DOHH2 (cell line): ENCODE measurements at regions not wholly inside any gene's neighbourhood (a gene's known extent, or its start where the extent isn't known, plus 50 kb on each side); places are given as distances from the start of the nearest gene placed in this dataset.

Experiments used
- EZH2phosphoT487 ChIP-seq: fragments of 200-600 bp; sonication (generic); IDR thresholded peaks from 2 replicates; pipeline ENCODE4 v1.6.1; 2017; ENCODE audit warnings: borderline replicate concordance, mild to moderate bottlenecking, antibody characterized with exemption, low read length, moderate library complexity, mixed read lengths
- TF ChIP-seq, protein P1 (sequence below): fragments of 200-600 bp; sonication (generic); IDR thresholded peaks from one replicate; pipeline ENCODE4 v1.5.1; 2014; ENCODE audit warnings: antibody characterized with exemption, mild to moderate bottlenecking, low read depth, low read length; ENCODE audit not compliant: poor library complexity, severe bottlenecking

DNA sequence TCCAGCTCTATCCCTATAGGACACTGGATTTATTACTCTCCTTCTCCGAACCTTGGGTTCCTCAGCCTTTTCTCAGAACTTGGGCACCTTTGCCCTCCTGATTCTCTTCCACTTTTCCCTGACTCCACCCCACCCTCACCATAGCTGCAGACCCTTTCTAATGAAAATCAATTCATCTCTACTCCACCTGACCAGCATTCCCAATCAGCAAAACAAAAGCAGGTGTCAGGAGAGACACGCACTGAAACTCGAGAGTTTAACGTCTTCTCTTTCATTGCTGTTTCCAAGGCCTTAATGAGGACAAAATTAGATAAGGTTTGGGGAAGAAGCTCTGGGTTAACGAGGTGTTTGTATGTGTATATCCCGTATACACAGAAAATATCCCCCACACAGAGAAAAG lies 208.8 kb downstream of the PLPP3 start:
- TF ChIP-seq, protein P1, sequence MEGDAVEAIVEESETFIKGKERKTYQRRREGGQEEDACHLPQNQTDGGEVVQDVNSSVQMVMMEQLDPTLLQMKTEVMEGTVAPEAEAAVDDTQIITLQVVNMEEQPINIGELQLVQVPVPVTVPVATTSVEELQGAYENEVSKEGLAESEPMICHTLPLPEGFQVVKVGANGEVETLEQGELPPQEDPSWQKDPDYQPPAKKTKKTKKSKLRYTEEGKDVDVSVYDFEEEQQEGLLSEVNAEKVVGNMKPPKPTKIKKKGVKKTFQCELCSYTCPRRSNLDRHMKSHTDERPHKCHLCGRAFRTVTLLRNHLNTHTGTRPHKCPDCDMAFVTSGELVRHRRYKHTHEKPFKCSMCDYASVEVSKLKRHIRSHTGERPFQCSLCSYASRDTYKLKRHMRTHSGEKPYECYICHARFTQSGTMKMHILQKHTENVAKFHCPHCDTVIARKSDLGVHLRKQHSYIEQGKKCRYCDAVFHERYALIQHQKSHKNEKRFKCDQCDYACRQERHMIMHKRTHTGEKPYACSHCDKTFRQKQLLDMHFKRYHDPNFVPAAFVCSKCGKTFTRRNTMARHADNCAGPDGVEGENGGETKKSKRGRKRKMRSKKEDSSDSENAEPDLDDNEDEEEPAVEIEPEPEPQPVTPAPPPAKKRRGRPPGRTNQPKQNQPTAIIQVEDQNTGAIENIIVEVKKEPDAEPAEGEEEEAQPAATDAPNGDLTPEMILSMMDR: no peak
- TF ChIP-seq EZH2phosphoT487: no peak
